HG02678 (cell line): ENCODE measurements at regions not wholly inside any gene's neighbourhood (a gene's known extent, or its start where the extent isn't known, plus 50 kb on each side); places are given as distances from the start of the nearest gene placed in this dataset.
"Not testable (repeated sequence)": the region's sequence is repeated elsewhere in the genome, so short reads cannot be mapped to it uniquely, and the experiment has no call there.

Experiments
- ATAC-seq: cut with Tn5 transposase; IDR thresholded peaks from one replicate; pipeline ENCODE4 v1.9.1; 2021; ENCODE audit warnings: mild to moderate bottlenecking, moderate library complexity; ENCODE audit not compliant: unreplicated experiment

DNA sequence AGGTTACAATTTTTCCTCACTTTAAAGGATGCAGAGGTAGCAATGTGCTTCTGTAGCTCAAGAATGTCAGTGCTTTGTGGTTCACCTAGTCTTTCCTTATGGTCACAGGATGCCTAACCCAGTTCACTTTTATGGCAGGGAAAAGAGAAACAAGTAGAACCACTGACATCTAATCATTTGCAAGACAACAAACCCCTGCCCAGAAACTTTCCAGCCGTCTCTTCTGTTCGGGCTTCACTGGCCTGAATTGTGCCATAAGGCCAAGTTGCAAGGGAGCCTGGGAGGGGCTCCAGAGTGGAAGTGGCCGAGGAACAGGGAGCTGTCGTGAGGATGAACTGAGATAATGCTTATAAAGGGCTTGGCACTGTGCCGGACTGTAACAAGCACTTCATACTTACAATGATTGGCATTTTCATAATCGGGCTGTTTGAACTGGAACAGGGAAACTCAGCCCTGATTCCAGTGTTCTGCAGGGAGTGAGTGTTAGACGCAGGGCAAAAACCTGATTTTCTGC, 212.6 kb downstream of the BCAS1 start:
- ATAC-seq: no peak

DNA sequence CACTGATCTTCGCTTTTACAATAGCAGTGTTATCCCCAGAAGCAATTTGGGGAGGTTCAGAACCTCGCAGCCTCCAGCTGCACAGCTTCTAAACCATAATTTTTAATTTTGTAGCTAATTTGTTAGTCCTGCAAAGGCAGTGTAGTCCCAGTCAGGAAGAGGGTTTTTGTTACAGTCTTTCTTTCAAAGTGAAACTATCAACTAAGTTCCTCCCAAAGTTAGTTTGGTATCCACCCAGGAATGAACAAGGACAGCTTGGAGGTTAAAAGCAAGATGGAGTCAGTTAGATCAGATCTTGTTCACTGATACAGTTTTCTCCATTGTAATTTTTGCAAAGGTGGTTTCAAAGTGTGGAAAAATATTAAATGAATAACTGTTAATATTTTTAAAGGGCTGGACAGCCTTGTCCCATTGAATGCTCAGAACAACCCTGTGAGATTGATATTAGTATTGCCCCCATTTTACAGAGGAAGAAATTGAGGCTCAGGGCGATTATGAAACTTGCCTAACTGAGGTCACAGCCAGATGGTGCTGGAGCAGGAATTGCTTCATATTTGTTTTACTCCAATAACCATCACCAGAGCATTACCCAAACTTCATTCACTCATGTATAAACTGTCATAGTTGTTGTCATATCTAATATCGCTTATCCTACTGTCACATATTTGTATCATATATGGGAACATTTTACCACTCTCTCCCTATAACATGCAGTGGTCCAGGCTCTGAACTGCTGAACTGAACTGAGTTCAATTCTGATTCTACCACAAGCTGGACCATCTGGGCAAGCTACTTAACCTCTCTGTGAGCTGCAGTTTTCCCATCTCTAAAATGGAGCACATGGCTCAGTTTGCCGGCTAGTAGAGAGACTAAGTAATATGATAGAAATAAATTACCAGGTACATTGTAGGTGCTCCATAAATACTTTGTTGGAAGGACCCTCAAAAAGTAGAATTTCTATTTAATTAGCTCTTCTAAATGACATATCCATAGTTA, 213.8 kb downstream of the BCAS1 start:
- ATAC-seq: no peak

DNA sequence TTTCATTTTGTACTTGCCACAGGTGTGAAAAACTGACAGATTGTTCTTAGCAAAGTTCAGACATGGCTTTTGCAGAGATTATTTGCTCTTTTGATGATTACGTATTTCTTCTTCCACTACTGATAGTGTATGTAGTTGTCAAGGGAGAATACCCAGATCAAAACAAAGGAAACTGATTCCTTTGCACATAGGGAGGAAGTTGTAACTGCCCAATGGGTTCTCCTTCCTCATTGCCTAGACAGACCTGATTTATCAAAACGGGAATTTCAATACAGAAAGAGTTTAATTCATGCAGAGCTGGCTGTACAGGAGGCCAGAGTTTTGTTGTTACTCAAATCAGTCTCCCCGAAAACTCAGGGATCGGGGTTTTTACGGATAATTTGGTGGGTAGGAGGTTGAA, 214.7 kb downstream of the BCAS1 start:
- no peak for ATAC-seq

DNA sequence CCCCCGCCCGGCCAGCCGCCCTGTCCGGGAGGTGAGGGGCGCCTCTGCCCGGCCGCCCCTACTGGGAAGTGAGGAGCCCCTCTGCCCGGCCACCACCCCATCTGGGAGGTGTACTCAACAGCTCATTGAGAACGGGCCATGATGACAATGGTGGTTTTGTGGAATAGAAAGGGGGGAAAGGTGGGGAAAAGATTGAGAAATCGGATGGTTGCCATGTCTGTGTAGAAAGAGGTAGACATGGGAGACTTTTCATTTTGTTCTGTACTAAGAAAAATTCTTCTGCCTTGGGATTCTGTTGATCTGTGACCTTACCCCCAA, 215.8 kb downstream of the BCAS1 start:
- not testable (repeated sequence) for ATAC-seq

DNA sequence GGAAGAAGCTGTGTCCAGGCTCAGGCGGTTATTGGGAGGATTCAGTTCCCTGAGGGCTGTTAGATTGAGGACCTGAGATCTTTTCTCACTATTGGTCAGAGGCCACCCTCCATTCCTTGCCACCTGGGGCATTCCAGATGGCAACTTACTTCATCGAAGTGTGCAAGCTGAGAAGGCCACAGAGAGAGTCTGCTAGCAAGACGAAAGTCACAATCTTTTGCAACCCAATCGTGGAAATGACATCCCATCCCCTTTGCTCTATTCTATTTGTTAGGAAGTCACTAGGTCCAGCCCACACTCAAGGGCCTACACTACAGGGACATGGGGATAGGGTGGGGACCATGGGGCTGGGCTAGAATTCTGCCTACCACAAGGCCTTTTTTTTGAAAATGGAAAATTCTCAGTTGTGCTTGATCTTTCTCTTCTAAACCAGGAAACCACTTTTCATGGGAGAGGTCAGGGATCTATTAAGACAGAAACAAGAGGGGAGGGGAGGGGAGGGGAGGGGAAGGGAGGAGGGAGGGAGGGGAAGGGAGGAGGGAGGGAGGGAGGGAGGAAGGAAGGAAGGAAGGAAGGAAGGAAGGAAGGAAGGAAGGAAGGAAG, 217.2 kb downstream of the BCAS1 start:
- no peak for ATAC-seq

DNA sequence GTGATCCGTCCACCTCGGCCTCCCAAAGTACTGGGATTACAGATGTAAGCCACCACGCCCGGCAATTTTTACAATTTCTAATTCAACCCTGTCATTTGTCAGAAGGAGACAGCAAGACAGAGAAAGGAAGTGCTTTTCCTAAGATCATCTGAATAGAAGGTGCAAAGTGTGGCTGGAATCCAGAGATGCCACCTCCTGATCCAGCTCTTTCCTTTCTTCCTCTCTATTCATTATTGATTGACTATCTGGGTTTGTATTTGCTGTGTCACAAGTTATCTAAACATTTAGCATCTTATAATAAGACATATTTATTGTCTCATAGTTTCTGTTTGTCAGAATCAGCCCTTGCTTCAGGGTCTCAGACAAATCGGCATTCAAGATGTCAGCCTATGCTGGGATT, 217.7 kb downstream of the BCAS1 start:
- no peak for ATAC-seq

DNA sequence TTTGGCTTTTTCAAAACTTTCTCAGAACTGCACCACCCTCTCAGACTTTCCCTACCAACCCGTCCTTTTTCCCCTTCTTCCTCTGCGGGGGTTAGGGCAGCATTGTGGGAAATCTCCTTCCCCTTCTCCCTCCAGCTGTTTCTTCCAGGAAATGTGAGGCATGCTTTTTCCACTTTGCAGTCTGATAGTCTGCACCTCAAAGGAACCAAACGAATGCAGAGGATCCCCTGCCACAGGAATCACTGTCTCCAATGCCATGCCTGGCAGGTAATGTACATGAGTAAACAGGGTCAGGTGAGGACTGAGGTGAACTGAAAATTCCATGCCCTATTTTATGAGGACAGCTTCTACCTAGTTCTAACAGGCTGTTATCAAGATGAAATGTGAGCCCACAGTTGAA, 218.4 kb downstream of the BCAS1 start:
- ATAC-seq: no peak

DNA sequence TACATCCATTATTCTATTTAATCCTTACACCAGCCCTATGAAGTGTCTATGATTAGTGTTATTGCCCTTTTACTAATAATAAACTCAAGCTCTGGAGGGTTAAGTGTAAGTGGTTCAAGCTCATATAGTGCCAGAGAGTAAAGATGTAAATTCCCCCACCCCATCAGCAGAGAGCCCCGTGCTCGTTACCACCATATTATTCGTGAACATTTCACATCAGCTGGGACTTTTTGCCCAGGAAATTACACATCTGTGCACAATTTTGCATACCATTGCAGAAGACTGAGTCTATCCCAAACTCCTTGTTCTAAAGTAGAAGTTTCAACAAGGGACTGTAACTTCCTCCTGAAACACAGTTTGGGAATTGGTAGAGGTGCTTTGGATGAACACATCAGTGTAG, 220.1 kb downstream of the BCAS1 start:
- ATAC-seq: no peak

DNA sequence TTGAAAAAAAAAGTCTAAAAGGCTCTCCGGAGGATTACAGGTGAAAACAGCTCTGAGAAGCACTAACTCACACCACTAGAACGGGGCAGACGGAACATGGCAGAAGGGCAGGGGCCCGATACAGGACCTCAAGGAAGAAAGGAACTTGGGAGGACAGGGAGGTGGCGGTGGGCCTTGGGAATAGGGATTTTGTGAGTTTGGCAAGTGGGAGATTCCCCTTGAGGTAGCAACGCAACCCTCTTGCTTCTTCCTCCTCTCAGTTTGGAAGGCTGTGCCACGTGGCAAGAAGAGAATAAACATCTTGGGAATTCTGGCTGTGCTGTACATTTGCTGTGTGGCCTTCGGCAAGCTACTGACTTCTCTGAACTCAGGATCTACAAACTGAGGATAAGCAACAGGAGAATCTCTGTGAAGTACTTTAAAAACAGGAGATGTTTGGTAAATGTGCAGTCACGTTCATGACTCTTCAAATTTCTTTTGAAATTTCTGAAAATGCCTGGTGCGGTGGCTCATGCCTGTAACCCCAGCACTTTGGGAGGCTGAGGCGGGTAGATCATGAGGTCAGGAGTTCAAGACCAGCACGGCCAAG, 220.8 kb downstream of the BCAS1 start:
- no peak for ATAC-seq

DNA sequence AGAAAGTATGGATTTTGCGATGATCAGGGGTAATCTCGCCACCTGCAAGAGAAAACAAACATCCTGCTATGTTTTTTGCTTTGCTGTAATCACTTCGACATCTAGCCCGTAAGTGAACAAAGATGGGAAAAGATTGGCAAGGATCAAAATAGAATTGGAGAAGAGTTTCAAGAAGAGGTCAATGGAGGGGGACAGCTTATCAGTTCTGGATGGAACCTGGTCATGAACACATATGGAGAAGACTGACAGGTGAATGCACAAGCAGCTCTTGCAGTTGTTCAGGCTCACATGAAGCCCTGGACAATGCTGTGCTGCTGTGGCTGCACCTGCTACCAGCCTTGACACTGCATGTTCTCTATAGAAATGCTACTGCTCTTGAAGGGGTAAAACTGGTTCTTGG, 222.1 kb downstream of the BCAS1 start:
- no peak for ATAC-seq

DNA sequence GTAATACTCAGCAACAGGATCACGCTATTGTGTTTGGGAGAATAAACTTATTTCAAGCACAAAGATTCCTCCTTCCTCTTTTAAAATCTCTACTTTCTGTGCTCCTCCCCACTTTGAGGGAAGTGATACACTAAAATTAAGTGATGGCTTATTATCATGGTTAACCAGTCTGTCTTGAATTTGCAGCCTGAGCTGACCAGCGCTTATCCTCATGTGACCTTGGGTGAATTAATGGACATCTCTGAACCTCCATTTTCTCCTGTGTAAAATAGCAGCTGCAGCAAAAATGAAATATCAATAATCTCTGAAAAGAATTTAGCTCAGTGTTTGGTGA, 222.6 kb downstream of the BCAS1 start:
- ATAC-seq: peak; percentile 16

DNA sequence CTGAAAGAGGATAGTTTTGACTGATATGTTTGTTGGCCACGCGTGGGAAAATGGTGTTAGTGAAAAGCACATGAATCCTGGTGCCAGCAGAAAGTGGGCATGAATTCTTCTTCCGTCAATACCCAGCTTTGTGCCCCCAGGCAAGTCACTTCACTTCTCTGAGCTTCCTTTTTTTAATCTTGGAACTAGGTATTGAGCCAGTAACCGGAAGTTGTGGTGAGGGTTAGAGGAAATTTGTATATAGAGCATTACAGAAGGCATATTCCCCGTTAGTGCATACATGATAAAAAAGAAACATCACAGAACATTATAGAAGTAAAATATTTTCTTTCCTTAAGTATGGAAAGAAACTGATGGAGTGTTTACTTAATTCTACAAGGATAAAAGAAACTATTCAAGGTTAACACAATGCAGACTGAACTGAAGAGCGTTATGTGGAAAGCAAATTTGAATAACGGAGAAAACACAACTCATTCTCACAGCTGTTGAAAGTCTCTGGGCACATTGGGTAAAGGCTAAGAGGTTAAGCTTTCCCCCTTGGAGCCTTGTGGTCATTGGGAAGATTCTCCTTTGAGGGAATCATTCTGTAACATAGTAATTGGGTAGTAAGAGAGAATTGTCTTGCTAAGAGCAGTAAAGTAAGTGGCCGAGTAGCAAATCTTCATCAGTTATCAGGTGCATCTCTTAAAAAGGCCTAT, 223.1 kb downstream of the BCAS1 start:
- ATAC-seq: peak; percentile 48

DNA sequence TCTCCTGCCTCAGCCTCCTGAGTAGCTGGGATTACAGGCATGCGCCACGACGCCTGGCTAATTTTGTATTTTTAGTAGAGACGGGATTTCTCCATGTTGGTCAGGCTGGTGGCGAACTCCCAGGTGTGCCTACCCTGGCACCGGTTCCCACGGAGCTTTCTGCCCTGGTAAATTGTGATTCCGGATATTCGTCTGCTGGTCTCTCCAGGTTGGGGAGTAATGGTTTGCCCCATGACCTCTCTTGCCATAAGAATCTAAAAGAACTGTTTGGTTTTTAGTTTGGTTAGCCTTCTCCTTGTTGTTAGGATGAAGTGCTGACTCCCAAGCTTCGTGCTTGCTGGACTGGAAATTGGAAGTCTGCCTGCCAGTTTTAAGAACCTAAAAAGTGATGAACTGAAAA, 223.8 kb downstream of the BCAS1 start:
- no peak for ATAC-seq

DNA sequence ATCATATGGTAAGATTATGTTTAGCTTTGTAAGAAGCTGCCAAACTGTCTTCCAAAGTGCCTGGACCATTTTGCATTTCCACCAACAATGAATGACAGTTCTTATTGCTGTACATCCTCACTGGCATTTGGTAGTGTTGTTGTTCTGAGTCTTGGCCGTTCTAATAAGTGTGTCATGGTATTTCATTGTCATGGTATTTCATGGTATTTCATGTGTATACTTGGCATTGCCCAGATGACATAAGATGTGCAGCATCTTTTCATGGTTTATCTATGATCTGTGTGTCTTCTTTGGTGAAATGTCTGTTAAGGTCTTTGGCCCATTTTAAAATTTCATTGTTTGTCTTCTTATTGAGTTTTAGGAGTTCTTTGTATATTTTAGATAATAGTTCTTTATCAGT, 224.4 kb downstream of the BCAS1 start:
- no peak for ATAC-seq

DNA sequence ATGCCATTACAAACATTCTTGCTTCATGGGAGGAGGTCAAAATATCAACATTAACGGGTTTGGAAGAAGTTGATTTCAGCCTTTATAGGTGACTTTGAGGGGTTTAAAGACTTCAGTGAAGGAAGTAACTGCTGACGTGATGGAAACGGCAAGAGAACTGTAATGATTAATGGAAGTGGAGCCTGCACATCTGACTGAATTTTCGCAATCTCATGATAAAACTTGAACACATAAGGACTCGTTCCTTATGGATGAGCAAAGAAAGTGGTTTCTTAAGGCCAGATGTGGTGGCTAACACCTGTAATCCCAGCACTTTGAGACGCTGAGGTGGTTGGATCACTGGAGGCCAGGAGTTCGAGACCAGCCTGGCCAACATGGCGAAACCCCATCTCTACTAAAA, 226.1 kb downstream of the BCAS1 start:
- no peak for ATAC-seq

DNA sequence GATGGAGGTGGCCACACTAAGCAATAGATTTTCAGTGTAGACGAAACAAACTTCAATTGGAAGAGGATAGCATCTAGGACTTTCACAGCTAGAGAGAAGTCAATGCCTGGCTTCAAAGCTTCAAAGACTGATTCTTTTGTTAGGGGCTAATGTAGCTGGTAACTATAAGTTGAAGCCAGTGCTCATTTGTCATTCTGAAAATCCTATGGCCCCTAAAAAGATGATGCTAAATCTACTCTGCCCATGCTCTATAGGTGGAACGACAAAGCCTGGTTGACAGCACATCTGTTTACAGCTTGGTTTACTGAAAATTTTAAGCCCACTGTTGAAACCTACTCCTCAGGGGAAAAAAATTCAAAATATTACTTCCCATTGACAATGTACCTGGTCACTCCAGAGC, 226.7 kb downstream of the BCAS1 start:
- ATAC-seq: no peak

DNA sequence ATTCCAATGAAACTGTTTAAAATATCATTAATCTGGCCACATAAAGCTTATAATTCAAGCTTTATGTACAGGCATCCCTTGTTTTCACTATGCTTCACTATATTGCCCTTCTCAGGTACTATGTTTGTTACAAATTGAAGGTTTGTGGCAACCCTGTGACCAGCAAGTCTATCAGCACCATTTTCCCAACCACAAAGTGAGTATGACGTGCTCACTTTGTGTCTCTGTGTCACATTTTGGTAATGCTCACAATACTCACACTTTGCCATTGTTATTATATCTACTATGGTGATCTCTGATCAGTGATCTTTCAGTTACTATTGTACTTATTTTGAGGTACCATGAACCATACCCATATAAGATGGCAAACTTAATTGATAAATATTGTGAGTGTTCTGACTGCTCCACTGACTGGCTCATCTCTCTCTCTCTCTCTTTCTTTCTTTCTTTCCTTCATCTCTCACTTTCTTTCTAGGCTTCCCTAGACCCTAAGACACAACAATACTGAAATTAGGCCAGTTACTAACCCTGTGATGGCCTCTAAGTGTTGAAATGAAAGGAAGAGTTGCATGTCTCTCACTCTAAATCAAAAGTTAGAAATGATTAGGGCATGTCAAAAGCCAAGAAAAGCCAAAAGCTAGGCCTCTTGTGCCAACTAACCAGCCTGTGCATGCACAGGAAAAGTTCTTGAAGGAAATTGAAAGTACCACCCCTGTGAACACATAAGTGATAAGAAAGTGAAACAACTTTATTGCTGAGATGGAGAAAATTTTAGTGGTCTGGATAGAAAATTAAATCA, 227.9 kb downstream of the BCAS1 start:
- peak; percentile 33 for ATAC-seq

DNA sequence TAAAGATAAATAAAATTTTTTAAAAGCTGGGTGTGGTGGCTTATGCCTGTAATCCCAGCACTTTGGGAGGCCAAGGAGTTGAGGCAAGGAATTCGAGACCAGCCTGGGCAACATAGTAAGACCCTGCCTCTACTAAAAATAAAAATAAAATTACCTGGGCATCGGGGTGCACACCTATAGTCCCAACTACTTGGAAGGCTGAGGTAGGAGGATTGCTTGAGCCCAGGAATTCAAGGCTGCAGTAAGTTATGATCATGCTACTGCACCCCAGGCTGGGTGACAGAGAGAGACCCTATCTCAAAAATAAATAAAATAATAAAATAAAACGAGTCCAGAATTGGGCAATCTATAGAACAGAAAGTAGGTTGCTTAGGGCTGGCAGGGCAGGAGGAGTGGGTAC, 228.7 kb downstream of the BCAS1 start:
- no peak for ATAC-seq

DNA sequence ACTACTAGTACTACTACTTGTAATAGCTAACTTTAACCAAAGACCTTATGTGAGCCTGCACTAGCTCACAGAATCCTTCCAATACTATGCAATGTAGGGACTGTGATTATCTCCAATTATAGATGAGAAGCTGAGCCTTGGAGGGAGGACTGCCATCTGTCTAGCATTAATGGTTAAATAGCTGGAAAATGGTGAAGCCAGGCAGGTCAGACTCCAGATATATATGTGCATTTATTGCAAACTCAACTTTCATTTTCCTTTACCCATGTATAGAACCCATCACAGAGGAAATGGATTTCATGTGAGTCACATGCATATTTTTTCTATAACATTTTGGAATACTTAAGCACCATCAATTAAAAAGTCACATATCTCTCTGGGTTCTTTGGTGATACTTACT, 229.9 kb downstream of the BCAS1 start:
- no peak for ATAC-seq

DNA sequence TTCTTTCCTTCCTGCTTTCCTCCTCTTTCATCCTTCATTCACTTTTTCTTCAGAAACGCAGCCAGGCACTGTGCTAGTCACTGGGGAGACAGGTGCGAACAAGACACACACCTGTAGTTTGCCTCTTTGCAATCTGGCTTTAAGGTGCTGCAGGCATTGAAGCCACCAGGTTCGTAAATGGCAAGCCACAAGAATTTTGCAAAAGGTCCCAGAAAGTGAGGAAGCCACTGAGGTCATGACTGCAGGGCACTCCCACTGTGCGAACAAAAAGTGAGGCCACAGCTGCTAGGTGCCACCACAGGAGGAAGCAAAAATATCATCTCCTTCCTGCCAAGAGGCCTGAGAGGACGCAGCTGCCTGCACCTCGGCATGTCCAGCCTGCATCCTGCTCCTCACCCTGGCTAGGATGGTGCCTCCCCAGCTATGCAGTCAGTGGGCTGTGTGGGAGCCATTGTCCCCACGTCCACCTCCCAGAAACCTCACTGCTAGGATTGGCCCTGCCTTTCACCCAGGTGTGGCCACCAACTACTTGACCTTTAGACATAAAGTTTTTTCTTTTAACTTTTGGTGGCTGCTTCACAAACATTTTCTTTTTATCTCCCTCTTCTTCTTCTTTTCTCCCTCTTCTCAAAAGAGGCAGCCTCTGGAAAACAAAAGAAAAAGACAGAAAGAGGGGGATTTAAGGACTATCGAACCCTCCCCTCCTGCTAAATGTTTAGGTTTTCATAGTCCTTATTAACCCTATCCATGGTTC, 230.8 kb downstream of the BCAS1 start:
- peak; percentile 70 for ATAC-seq
